ENCODE measurements at regions not wholly inside any gene's neighbourhood (a gene's known extent, or its start where the extent isn't known, plus 50 kb on each side); places are given as distances from the start of the nearest gene placed in this dataset.
A peak's percentile ranks its signal among the peaks of the same experiment; 100 is the strongest.

DNA sequence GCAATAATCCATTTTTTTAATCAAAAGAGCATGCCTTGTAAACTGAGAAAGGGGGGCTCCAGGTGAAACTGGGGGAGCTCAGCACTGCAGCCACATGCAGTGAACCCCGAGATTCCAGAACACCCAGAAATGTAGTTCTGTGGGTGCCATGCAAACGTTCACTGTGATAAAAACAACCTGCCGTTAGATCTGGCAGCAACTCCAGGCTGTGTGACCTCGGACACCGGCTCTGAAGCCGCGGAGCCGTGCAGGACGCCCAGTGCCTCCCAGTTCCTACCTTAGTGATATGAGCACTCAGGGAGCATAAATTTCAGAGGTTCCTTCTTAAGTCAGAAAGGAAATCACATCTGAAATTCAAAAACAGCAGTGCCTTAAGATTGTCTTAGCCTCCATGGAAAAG lies 85.4 kb upstream of the THBS2 start:
- Histone ChIP-seq H3K27me3 (ENCODE audit: control insufficient read depth, insufficient read depth, low read length) (no peaks in the 10 kb centered on the region), H3K36me3 (replicated peaks; ENCODE audit: control insufficient read depth, insufficient read depth, low read length) (no peaks in the 10 kb centered on the region), H3K4me3 (ENCODE audit: insufficient read depth, low read depth, low read length) (no peak overlapping the region)
- DNase-seq = no peak

DNA sequence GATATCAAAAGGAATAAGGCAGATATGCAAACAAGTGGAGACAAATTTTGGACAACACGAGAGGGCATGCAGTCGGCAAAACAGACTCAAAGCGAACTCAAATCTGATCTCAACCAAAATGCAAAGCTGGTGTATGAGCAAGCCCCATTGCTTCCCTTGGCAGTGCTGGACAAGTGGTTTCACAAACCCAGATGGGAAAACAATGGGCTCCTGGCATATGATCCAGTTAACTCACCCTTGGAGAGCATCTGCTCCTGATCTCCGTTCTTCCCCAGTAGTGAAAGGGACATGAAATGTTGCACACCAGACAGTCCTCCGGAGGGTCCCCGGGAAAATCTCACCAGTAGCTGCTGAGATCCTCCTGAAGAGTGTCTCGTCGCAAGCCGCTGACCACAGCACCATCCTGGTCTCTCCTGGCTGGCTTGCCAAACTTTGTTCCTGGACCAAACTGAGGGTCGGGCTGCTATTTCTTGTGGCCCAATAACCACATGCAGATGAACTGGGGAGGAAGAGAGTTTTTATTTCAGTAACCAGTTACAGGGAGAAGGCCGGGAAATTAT lies 84.3 kb upstream of the THBS2 start:
- no peak for DNase-seq
- Histone ChIP-seq H3K27me3 (ENCODE audit: control insufficient read depth, insufficient read depth, low read length) (no peaks in the 10 kb centered on the region), H3K4me3 (ENCODE audit: insufficient read depth, low read depth, low read length) (no peak overlapping the region), H3K36me3 (replicated peaks; ENCODE audit: control insufficient read depth, insufficient read depth, low read length) (no peaks in the 10 kb centered on the region)

DNA sequence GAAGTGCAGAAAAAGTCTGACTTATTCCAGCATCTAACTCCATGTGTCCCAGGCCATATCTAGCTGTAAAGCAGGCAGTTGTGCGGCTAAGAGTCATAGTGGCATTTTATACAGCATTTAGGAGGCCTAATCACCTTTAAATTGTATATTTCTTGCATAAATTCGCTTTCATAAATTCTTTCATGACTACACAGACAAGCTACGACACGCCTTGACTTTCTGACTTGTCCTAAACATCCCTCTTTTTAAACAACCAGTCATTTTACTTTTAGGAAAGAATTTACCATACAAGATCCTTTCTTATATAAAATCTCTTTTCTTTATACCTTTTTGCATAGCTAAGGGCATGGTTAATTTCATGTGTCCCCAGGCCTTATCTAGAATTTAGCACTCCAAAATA lies 81.7 kb upstream of the THBS2 start:
- Histone ChIP-seq H3K36me3 (replicated peaks; ENCODE audit: control insufficient read depth, insufficient read depth, low read length) (no peaks in the 10 kb centered on the region), H3K27me3 (ENCODE audit: control insufficient read depth, insufficient read depth, low read length) (no peaks in the 10 kb centered on the region), H3K4me3 (ENCODE audit: insufficient read depth, low read depth, low read length) (no peak overlapping the region)
- DNase-seq = no peak

- DNase-seq = no peak
- Histone ChIP-seq H3K36me3 (replicated peaks; ENCODE audit: control insufficient read depth, insufficient read depth, low read length) (no peaks in the 10 kb centered on the region), H3K27me3 (ENCODE audit: control insufficient read depth, insufficient read depth, low read length) (no peaks in the 10 kb centered on the region), H3K4me3 (ENCODE audit: insufficient read depth, low read depth, low read length) (no peak overlapping the region)
These were observed 78.6 kb upstream of the THBS2 start for GRCh38 chr6:169332250-169332649.

DNA sequence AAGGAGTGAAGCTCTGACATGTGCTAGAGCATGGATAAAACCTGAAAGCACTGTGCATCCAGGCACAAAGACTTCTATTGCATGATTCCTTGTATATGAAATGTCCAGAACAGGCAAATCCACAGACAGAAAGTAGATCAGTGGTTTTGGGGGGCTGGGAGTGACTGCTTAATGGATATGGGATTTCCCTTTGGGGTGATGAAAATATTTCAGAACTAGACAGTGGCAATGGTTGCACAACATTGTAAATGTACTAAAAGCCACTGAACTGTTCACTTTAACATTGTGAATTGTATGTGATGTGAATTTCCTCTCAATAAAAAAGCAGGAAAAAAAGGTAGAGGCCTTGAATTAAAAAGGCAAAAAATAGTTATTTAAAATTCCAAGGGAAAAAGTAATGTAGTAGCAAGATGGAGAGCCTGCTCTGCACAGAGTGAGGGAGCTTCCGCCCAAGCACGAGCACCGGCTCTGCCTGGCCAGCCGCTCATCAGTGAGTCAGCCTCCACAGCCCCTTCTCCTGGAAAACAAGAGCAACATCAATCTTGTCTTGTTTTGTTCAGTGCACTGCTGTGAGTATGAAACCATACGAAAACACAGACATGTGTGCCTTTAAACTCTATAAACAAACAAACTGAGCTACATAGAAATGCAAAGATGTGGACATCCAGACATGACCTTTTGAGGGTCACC lies 74.6 kb upstream of the THBS2 start:
- H3K27me3 ChIP-seq (ENCODE audit: control insufficient read depth, insufficient read depth, low read length) = no peaks in the 10 kb centered on the region
- H3K4me3 ChIP-seq (ENCODE audit: insufficient read depth, low read depth, low read length) = no peak overlapping the region
- no peak for DNase-seq
- no peaks in the 10 kb centered on the region for H3K36me3 ChIP-seq (replicated peaks; ENCODE audit: control insufficient read depth, insufficient read depth, low read length)

GRCh38 chr6:169326067-169326799 lies 72.6 kb upstream of the THBS2 start:
- Histone ChIP-seq H3K36me3 (replicated peaks; ENCODE audit: control insufficient read depth, insufficient read depth, low read length) (no peaks in the 10 kb centered on the region), H3K27me3 (ENCODE audit: control insufficient read depth, insufficient read depth, low read length) (no peaks in the 10 kb centered on the region), H3K4me3 (ENCODE audit: insufficient read depth, low read depth, low read length) (no peak overlapping the region)
- DNase-seq = peak; percentile 82

DNA sequence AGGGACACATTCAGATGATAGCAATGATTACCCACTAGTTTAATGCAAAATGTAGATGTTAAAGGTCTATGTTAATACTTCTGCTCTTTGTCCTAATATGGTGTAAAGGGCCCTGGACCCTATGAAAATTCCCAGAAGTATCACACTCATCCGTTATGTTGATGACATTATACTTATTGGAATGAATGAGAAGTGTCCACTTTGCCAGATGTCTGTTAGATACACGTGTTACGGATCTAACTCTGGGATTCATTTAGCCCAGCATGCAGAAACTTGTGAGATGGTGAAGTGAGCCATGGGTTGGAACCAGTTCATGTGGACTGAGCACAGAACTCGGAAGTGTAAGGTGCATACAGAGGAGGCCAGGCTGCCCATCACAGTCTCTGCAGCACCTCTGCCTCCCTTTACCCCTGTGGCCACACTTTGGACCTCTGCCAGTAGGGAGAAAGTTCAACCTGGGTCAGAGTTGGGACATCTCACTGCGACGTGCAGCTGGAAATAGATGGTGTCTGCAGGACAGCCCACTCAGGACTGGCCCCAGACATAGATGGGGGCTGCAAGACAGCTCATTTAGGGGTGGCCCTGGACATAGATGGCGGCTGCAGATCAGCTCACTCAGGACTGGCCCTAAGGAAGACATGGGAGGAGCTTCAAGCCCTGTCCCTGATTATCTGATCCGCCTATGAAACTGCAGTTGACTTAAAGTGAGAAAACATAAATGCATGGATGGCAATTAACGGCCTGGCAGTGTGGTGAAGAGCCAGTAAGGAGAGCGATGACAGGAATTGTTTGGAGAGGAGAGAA lies 71.2 kb upstream of the THBS2 start:
- Histone ChIP-seq H3K4me3 (ENCODE audit: insufficient read depth, low read depth, low read length) (no peak overlapping the region), H3K36me3 (replicated peaks; ENCODE audit: control insufficient read depth, insufficient read depth, low read length) (no peaks in the 10 kb centered on the region), H3K27me3 (ENCODE audit: control insufficient read depth, insufficient read depth, low read length) (no peaks in the 10 kb centered on the region)
- DNase-seq = no peak

GRCh38 chr6:169324086-169324485 lies 70.4 kb upstream of the THBS2 start:
- Histone ChIP-seq H3K4me3 (ENCODE audit: insufficient read depth, low read depth, low read length) (no peak overlapping the region), H3K27me3 (ENCODE audit: control insufficient read depth, insufficient read depth, low read length) (no peaks in the 10 kb centered on the region), H3K36me3 (replicated peaks; ENCODE audit: control insufficient read depth, insufficient read depth, low read length) (no peaks in the 10 kb centered on the region)
- no peak for DNase-seq

DNA sequence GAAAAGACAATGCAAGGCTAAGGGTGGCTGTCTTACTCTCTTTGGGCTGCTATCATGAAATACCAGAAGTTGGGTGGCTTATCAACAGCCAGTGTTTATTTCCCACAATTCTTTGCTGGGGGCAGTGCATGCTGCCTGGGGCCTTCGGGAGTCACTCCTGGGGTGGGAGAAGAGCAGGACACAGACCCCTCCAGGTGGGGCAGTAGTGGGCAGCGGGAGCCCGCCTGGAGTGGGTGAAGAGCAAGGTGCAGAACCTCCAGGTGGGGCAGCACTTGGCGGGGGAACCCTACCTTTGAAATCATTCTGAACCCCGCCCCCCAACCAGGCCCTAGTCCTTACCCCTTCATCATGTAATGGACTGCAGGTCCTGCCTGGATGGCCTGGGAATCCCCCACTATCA lies 69.6 kb upstream of the THBS2 start:
- peak; percentile 31 for DNase-seq
- no peaks in the 10 kb centered on the region for H3K36me3 ChIP-seq (replicated peaks; ENCODE audit: control insufficient read depth, insufficient read depth, low read length)
- H3K27me3 ChIP-seq (ENCODE audit: control insufficient read depth, insufficient read depth, low read length) = no peaks in the 10 kb centered on the region
- H3K4me3 ChIP-seq (ENCODE audit: insufficient read depth, low read depth, low read length) = no peak overlapping the region

GRCh38 chr6:169321546-169321945 lies 67.9 kb upstream of the THBS2 start:
- no peak overlapping the region for H3K4me3 ChIP-seq (ENCODE audit: insufficient read depth, low read depth, low read length)
- no peak for DNase-seq
- H3K36me3 ChIP-seq (replicated peaks; ENCODE audit: control insufficient read depth, insufficient read depth, low read length) = no peaks in the 10 kb centered on the region
- no peaks in the 10 kb centered on the region for H3K27me3 ChIP-seq (ENCODE audit: control insufficient read depth, insufficient read depth, low read length)

DNA sequence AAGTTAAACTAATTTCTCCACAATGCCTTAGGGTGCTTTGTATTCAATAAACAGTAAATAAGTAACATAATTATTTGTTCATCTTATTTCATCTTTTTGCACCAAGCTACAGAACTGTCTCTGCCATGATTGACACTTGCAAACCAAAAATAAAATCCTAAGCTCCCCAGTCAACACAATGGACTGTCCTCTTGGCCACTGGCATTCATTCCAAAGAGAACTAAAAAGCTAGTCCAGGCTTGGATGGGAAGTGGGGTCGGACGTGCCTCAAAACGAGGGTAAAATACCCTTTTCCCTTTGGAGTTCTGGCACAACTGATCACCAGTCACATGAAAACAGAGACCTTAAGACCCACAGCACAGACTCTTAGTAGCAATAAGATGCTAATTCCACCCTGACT lies 66.4 kb upstream of the THBS2 start:
- Histone ChIP-seq H3K36me3 (replicated peaks; ENCODE audit: control insufficient read depth, insufficient read depth, low read length) (no peaks in the 10 kb centered on the region), H3K27me3 (ENCODE audit: control insufficient read depth, insufficient read depth, low read length) (no peaks in the 10 kb centered on the region), H3K4me3 (ENCODE audit: insufficient read depth, low read depth, low read length) (no peak overlapping the region)
- DNase-seq = no peak

GRCh38 chr6:169317441-169318202 lies 64.0 kb upstream of the THBS2 start:
- Histone ChIP-seq H3K36me3 (replicated peaks; ENCODE audit: control insufficient read depth, insufficient read depth, low read length) (no peaks in the 10 kb centered on the region), H3K4me3 (ENCODE audit: insufficient read depth, low read depth, low read length) (no peak overlapping the region), H3K27me3 (ENCODE audit: control insufficient read depth, insufficient read depth, low read length) (no peaks in the 10 kb centered on the region)
- DNase-seq = no peak

- DNase-seq = no peak
- no peak overlapping the region for H3K4me3 ChIP-seq (ENCODE audit: insufficient read depth, low read depth, low read length)
- H3K36me3 ChIP-seq (replicated peaks; ENCODE audit: control insufficient read depth, insufficient read depth, low read length) = no peaks in the 10 kb centered on the region
- H3K27me3 ChIP-seq (ENCODE audit: control insufficient read depth, insufficient read depth, low read length) = no peaks in the 10 kb centered on the region
These were observed 63.0 kb upstream of the THBS2 start for GRCh38 chr6:169316651-169317050.

Data from H7 (cell line).